ENCODE measurements at regions not wholly inside any gene's neighbourhood (a gene's known extent, or its start where the extent isn't known, plus 50 kb on each side); places are given as distances from the start of the nearest gene placed in this dataset.

- ATAC-seq (peak; percentile 58), DNase-seq (peak; percentile 29)
- TF ChIP-seq CTCF (IDR thresholded peaks at IDR 0.05) = no peak
- Mint-ChIP-seq H3K27me3 (peaks cover 2% of the 10 kb centered on the region), H3K27ac (no peak overlapping the region), H3K4me3 (no peak overlapping the region), H3K36me3 (ENCODE audit: low read depth) (no peaks in the 10 kb centered on the region), H3K9me3 (no peaks in the 10 kb centered on the region), H3K4me1 (ENCODE audit: low read depth) (peaks cover 8% of the 10 kb centered on the region)
- intact Hi-C loops (cut with micrococcal nuclease) = no loop called here
- ChIA-PET POLR2A (no interaction called here), CTCF (interaction anchor here (0.8 to 1.6 kb wide), 3 partner anchors 10 to 102 kb away, joined by 3 to 4 read pairs (median 4); no protein-coding TSS in a partner anchor)
These were observed 223.6 kb downstream of the GATA3 start for GRCh38 chr10:8278099-8278498.

- ChIA-PET CTCF (interaction anchor here (0.5 kb wide), 1 partner anchor 44 kb away, joined by 3 read pairs; no protein-coding TSS in a partner anchor), POLR2A (no interaction called here)
- ATAC-seq (no peak), DNase-seq (no peak)
- H3K4me3 Mint-ChIP-seq = no peak overlapping the region
- H3K36me3 Mint-ChIP-seq (ENCODE audit: low read depth) = no peaks in the 10 kb centered on the region
- no peak for TF ChIP-seq CTCF (IDR thresholded peaks at IDR 0.05)
- no peak overlapping the region for H3K27ac Mint-ChIP-seq
- intact Hi-C loops (cut with micrococcal nuclease) = no loop called here
- H3K27me3 Mint-ChIP-seq = peaks cover 2% of the 10 kb centered on the region
- no peaks in the 10 kb centered on the region for H3K9me3 Mint-ChIP-seq
- H3K4me1 Mint-ChIP-seq (ENCODE audit: low read depth) = peaks cover 8% of the 10 kb centered on the region
These were observed 225.1 kb downstream of the GATA3 start for GRCh38 chr10:8279598-8279997.

GRCh38 chr10:8280946-8281345 lies 226.5 kb downstream of the GATA3 start:
- DNase-seq (no peak), ATAC-seq (no peak)
- no peaks in the 10 kb centered on the region for H3K9me3 Mint-ChIP-seq
- H3K27ac Mint-ChIP-seq = no peak overlapping the region
- POLR2A ChIA-PET = no interaction called here
- no peak overlapping the region for H3K4me3 Mint-ChIP-seq
- intact Hi-C loops (cut with micrococcal nuclease) = no loop called here
- peaks cover 2% of the 10 kb centered on the region for H3K27me3 Mint-ChIP-seq
- no peak for TF ChIP-seq CTCF (IDR thresholded peaks at IDR 0.05)
- H3K4me1 Mint-ChIP-seq (ENCODE audit: low read depth) = peaks cover 8% of the 10 kb centered on the region
- no peaks in the 10 kb centered on the region for H3K36me3 Mint-ChIP-seq (ENCODE audit: low read depth)
- CTCF ChIA-PET = no interaction called here

- H3K9me3 Mint-ChIP-seq = no peaks in the 10 kb centered on the region
- CTCF ChIA-PET = no interaction called here
- intact Hi-C loops (cut with micrococcal nuclease) = no loop called here
These were observed 227.9 kb downstream of the GATA3 start for GRCh38 chr10:8282340-8282739.

More at GRCh38 chr10:8282340-8282739, 227.9 kb downstream of the GATA3 start:
- DNase-seq (no peak), ATAC-seq (no peak)
- TF ChIP-seq CTCF (IDR thresholded peaks at IDR 0.05) = no peak
- no peak overlapping the region for H3K4me3 Mint-ChIP-seq
- no peaks in the 10 kb centered on the region for H3K36me3 Mint-ChIP-seq (ENCODE audit: low read depth)
- no peak overlapping the region for H3K27ac Mint-ChIP-seq
- POLR2A ChIA-PET = no interaction called here
- peaks cover 2% of the 10 kb centered on the region for H3K27me3 Mint-ChIP-seq
- peaks cover 8% of the 10 kb centered on the region for H3K4me1 Mint-ChIP-seq (ENCODE audit: low read depth)

Data from activated CD8-positive, alpha-beta T cell treated with anti-CD3 and anti-CD28 coated beads for 36 hours (primary cell).